GM21390 (cell line): ENCODE measurements at regions not wholly inside any gene's neighbourhood (a gene's known extent, or its start where the extent isn't known, plus 50 kb on each side); places are given as distances from the start of the nearest gene placed in this dataset.
"Not testable (repeated sequence)": the region's sequence is repeated elsewhere in the genome, so short reads cannot be mapped to it uniquely, and the experiment has no call there.

ENCODE experiments used
- ATAC-seq: cut with Tn5 transposase; IDR thresholded peaks from one replicate; pipeline ENCODE4 v1.9.1; 2021; ENCODE audit not compliant: unreplicated experiment

- ATAC-seq, result not testable (repeated sequence)
These were observed 139.3 kb downstream of the ATXN7L3B start for GRCh38 chr12:74676955-74677354.

DNA sequence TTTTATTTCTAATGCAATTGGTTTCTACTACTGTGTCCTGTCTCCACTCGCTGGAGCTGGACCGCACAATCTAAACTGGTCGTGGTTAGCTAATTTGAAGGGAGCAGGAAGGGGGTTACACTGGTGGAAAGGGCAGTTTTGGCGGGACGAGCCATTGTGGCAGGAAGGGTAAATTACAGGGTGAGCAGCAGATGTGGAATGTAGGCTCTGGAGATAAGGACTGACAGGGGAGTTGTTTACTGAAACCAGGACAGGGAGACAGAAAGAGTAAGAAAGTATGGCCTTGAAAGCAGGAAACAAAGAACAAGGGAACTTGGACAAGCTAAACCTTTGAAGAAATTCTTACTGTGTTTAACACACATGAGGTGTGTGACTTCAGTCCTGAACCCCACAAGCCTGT lies 147.8 kb downstream of the ATXN7L3B start:
- no peak for ATAC-seq

GRCh38 chr12:74689071-74689655 lies 151.5 kb downstream of the ATXN7L3B start:
- no peak for ATAC-seq

DNA sequence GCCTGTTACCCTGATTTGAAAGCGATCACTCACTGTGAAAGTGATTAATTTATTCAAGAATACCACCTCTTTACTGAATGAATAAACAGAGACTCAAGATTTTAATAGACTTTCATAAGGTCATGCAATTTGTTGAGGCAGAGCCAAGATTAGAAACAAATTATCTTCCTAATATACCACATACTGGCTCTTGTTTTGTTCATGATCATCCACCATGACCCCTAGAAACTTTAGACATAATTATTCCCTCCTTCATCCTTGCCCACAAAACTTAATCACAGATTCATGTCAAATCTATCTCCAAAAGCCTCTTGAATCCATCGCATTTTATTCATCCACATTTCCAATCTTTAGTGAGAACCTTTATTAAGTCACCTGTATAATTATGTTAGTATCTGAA lies 152.3 kb downstream of the ATXN7L3B start:
- ATAC-seq, result no peak

DNA sequence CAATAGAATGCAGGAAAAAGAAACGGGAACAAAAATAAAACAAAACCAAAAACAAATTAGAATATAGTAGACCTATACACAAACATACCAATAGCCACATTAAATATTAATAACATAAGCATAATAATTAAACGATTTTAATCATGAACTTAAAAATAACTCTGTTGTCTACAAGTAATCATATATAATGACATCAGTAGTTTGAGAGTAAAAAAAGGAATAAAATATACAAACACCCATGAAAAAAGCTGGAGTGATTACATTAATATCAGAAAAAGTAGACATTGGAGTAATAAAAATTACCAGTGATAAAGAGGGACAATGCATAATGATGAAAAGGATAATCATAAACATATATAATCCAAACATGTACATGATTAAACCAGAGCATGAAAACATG lies 181.8 kb downstream of the ATXN7L3B start:
- no peak for ATAC-seq

DNA sequence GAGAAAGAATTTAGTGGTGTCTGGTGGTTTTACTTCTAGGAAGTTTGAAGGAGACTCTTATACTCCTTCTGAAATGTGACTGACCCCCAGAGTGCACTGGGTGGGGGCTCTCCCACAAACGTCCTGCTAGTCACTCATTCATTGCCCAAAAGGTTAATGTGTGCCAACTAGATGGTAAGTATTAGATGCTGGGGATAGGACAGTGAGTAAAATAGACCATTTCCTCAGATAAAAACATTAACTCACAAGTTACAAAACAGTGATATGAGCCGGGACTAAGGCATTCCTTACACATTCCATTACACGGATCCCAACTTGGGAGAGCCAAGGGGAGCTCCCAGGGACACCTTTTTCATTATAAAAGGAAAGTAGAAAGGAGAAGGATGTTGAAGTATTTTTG lies 185.1 kb downstream of the ATXN7L3B start:
- no peak for ATAC-seq

- no peak for ATAC-seq
These were observed 187.5 kb downstream of the ATXN7L3B start for GRCh38 chr12:74725154-74725553.

- no peak for ATAC-seq
These were observed 190.4 kb downstream of the ATXN7L3B start for GRCh38 chr12:74728006-74728405.

GRCh38 chr12:74732164-74732784 lies 194.6 kb downstream of the ATXN7L3B start:
- no peak for ATAC-seq

DNA sequence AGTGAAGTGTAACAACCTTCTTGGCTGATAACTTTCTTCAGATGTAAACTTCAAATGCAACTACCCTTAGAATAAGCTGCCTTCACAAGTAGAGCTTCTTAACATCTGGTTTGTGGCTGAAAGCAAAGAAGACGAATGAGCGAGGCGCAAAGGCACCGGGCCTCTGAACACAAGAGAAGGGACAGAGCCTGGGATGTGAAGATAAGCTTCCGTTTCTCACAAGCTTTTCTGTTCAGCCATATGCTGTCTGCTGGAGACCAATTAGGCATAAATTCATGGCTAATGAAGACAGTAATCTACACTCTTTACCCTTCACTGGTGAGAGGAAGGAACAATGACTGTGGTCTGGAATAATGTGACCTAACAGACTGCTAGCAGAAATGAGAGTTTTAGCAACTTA lies 195.2 kb downstream of the ATXN7L3B start:
- ATAC-seq, result no peak

- ATAC-seq, result no peak
These were observed 203.5 kb downstream of the ATXN7L3B start for GRCh38 chr12:74741112-74741511.

GRCh38 chr12:74747305-74747704 lies 209.7 kb downstream of the ATXN7L3B start:
- no peak for ATAC-seq

DNA sequence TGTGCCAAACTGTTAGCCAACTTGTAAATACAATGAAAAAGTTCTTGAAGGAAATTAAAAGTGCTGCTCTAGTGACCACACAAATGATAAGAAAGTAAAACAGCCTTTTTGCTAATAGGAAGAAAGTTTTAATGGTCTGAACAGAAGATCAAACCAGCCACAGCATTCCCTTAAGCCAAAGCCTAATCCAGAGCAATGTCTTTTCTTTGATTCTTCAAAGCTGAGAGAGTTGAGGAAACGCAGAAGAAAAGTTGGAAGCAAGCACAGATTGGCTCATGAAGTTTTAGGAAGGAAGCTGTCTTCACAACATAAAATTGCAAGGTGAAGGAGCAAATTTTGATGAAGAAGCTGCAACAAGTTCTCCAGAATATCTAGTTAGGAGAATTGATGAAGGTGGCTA lies 213.8 kb downstream of the ATXN7L3B start:
- ATAC-seq, result no peak

DNA sequence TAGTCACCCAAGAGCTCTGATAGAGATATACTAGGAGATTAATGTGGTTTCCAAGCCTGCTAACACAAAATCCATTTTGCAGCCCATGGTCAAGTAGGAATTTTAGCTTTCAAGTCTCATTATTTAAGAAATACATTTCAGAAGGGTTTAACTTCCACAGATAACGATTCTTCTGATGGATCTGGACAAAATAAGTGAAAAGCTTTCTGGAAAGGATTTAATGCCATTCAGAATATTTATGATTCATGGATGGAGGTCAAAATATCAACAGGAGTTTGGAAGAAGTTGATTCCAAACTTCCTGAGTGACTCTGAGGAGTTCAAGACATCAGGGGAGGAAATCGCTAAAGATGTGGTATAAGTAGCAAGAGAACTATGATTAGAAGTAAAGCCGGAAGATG lies 214.6 kb downstream of the ATXN7L3B start:
- no peak for ATAC-seq

DNA sequence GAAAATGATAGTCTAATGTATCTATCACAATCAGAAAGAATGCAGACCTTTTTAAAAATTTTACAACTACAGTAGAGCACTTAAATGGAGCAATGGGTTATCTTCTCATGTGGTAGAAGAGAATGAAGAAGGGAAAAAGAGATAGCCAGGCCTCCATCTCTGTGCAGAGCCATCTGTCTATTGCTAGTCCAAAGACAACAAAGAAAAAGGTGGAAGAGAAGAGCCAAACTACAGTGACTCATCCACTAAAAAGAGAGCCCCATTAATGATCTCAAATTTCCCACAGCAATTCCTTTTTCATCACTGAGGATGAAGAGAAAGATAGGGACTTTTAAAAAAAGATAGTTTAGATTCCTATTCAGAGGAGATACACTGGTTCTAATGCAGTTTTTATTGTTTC lies 232.9 kb downstream of the ATXN7L3B start:
- ATAC-seq, result no peak

GRCh38 chr12:74775276-74775675 lies 237.6 kb downstream of the ATXN7L3B start:
- no peak for ATAC-seq

- ATAC-seq, result no peak
These were observed 238.7 kb downstream of the ATXN7L3B start for GRCh38 chr12:74776378-74776777.

DNA sequence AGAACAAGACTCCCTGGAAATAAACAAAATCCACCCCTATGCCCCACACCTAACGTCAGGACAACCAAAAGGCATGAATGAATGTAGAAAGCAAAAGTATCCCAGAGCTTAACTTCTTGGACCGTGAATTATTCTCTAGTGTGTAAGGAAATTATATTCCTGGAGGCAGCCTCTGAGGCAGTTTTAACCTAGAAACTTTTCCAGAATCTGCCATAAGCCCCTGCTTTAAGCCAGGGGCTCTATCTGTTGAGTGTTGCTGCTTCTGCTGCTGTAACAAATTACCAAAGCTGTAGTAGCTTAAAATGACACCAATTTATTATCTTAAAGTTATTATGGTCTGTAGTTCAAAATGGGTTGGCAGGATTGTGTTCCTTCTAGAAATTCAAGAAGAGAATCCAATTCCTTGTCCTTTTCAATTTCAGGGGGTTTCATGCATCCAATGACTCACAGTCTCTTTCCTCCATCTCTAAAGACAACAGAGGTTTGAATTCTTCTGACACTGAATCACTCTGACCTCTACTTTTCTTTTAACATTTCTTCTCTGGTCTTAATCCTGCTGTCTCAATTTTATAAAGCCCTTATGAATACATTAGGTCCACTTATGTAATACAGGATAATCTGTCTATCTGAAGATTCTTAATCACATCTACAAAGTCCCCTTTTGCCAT lies 242.7 kb downstream of the ATXN7L3B start:
- no peak for ATAC-seq

- not testable (repeated sequence) for ATAC-seq
These were observed 243.2 kb downstream of the ATXN7L3B start for GRCh38 chr12:74780850-74781241.

DNA sequence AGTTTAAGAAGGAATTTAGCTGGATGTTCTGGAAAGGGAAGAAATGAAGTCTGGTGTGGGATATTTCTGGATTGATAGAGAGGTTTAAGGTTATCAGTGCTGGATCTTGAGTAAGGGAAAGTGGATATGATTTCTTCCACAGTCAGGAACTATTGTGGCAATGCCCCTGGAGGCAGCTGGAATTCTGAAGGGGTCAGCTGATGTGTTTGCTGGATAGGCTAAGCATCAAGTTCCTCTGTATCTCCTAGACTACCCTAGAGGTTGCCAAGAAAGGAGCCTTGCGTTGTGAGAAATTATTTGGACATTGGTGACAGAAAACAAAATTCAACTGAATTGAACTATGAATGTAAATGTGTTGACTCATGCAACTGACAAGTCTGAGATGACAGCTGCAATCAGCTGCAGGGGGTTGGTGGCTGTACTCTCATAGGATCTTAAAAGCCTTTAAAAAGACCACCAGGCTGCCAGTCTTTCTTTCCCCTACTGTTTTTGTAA lies 244.4 kb downstream of the ATXN7L3B start:
- no peak for ATAC-seq

GRCh38 chr12:74790931-74791330 lies 253.3 kb downstream of the ATXN7L3B start:
- no peak for ATAC-seq

DNA sequence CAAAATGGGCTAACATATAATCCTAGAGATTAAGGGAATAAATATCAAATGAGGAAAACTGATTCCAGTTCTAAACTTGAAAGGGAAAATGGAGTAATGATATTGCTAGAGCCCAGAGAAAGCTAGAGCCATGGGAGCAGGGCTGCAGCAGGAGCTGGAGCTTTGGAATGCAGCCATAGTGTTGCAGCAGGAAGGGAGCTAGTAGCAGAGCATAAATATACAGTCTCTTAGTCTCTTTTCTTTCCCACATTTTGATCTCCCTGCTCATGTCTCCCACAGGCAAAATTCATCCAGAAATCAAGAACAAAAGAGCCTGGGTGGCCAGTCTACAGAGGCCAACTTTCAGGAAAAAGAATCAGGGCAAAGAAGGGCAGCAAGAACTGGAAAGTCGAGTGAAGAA lies 253.7 kb downstream of the ATXN7L3B start:
- no peak for ATAC-seq
